ENCODE measurements at regions not wholly inside any gene's neighbourhood (a gene's known extent, or its start where the extent isn't known, plus 50 kb on each side); places are given as distances from the start of the nearest gene placed in this dataset.

DNA sequence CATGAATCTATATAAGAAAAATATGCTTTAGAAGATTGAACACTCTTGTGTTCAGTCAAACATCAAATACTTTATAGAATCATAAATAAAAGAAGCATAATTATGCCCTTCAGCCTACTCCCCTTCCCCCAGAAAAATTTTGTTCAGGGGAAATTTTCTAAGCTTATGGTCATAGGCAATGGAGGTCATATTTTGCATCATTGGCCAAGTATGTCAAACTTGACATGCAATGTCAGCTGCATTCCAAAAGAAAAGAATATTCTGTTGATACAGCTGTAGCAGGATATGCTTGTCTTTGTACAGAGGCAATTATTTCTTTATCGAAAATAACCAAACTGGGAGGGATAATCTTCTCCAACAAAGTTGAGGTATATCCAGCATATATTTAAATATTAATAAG lies 328.2 kb downstream of the ZIC1 start:
- peaks cover 18% of the 10 kb centered on the region for H3K4me1 Mint-ChIP-seq
- no peaks in the 10 kb centered on the region for H3F3A ChIP-seq (replicated peaks; ENCODE audit: low read depth)
- H3K4me3 ChIP-seq = no peak overlapping the region
- H3K9me3 Mint-ChIP-seq = no peaks in the 10 kb centered on the region; the same call in 2 of the 3 replicates
- no peaks in the 10 kb centered on the region for H3K79me2 ChIP-seq (replicated peaks; ENCODE audit: insufficient read depth)
- H4K20me1 ChIP-seq (replicated peaks; ENCODE audit: insufficient read depth) = no peaks in the 10 kb centered on the region
- no peak overlapping the region for H3K27ac Mint-ChIP-seq
- no peaks in the 10 kb centered on the region for H3K9me2 ChIP-seq (ENCODE audit: insufficient read depth)
- H3K27me3 ChIP-seq (ENCODE audit: insufficient read depth) = no peaks in the 10 kb centered on the region
- ATAC-seq = no peak
- H3K36me3 Mint-ChIP-seq (ENCODE audit: low read depth) = no peaks in the 10 kb centered on the region
- H3K27ac ChIP-seq (ENCODE audit: low read depth) = no peak overlapping the region
- peaks cover 12% of the 10 kb centered on the region for H3K4me1 ChIP-seq (ENCODE audit: insufficient read depth)
- H3K4me3 Mint-ChIP-seq = no peak overlapping the region
- no peak overlapping the region for H3K4me2 ChIP-seq
- H3K36me3 ChIP-seq (ENCODE audit: insufficient read depth) = no peaks in the 10 kb centered on the region
- TF ChIP-seq ZNF331 (CRISPR knock-in tag; IDR thresholded peaks at IDR 0.05; ENCODE audit: low read depth) = no peak
- TF ChIP-seq STAT1 (IDR thresholded peaks at IDR 0.05; ENCODE audit: unreplicated experiment) = no peak
- TF ChIP-seq EZH2 (IDR thresholded peaks at IDR 0.05; ENCODE audit: low read depth, unreplicated experiment) = no peak
- TF ChIP-seq NANOG (IDR thresholded peaks at IDR 0.05; ENCODE audit: borderline replicate concordance) = no peak
- TF ChIP-seq JUNB (IDR thresholded peaks at IDR 0.05; ENCODE audit: unreplicated experiment) = no peak
- TF ChIP-seq POLR2AphosphoS5 (IDR thresholded peaks at IDR 0.05; ENCODE audit: low read depth) = no peak
- no peak for TF ChIP-seq CTCF (conservative IDR thresholded peaks at IDR 0.05; ENCODE audit: low read depth in 2 of 2)
- TF ChIP-seq EZH2phosphoT487 (IDR thresholded peaks at IDR 0.05; ENCODE audit: unreplicated experiment) = no peak
- TF ChIP-seq REST (IDR thresholded peaks at IDR 0.05; ENCODE audit: unreplicated experiment) = no peak
- no peak for TF ChIP-seq ZNF462 (CRISPR knock-in tag; IDR thresholded peaks at IDR 0.05)
- TF ChIP-seq ZNF114 (CRISPR knock-in tag; IDR thresholded peaks at IDR 0.05) = no peak
- TF ChIP-seq ETS1 (IDR thresholded peaks at IDR 0.05) = no peak
- no peak for TF ChIP-seq CREB1 (CRISPR knock-in tag; IDR thresholded peaks at IDR 0.05; ENCODE audit: low read depth)
- DNase-seq (ENCODE audit: low spot score) = no peak
- no peak overlapping the region for H2AFZ ChIP-seq
- H3K27me3 Mint-ChIP-seq (ENCODE audit: insufficient read depth, low read depth, poor library complexity) = no peaks in the 10 kb centered on the region

Measured in GM23338 (cell line).